ENCODE measurements at regions not wholly inside any gene's neighbourhood (a gene's known extent, or its start where the extent isn't known, plus 50 kb on each side); places are given as distances from the start of the nearest gene placed in this dataset.

- TF ChIP-seq CTCF (IDR thresholded peaks at IDR 0.05) (no peak), EZH2 (IDR thresholded peaks at IDR 0.05; ENCODE audit: borderline replicate concordance, insufficient read depth, low read depth, low read length, poor library complexity, severe bottlenecking) (no peak)
Observed at GRCh38 chr6:100980949-100981348, 99.8 kb upstream of the ASCC3 start.

Data from B cell (primary cell).